Sciatic nerve (tissue), 2 donors: ENCODE measurements at regions not wholly inside any gene's neighbourhood (a gene's known extent, or its start where the extent isn't known, plus 50 kb on each side); places are given as distances from the start of the nearest gene placed in this dataset.

Experiments used
- ATAC-seq: fragments of 200-7000 bp; cut with Tn5 transposase; one replicate; pipeline ENCODE4 v1.9.1; 2020; ENCODE audit warnings: mild to moderate bottlenecking, moderate library complexity
- DNase-seq: peaks from one replicate; pipeline ENCODE4 v3.0.0-alpha.2; 2020; ENCODE audit warnings: low spot score
- intact Hi-C: fragments of 100-400 bp; cut with DNase I; formaldehyde crosslinking; loops from one replicate; pipeline ENCODE4 v1.14.2; 2022
- donor health status: DM: no; HTN: no; CAD: no.
- donor health status: DM: no; HTN: no; CAD: no.

DNA sequence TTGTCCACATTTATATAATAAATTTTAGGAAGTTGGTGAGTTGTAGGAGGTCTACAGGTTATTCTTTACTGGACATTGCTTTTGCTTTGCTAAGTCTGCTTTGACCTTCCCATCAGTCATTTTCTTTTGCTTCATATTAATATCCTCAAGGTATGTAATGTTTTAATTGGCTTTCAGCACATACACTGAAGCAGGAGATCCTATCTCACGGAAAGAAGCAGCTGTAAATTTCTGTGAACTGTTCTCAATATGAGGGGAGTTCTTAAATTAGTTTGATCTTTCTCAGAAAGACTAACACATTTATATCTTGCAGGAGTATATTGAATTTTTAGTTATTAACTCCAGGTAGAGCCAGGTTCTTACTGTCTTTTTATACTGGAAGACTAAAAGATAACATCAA is 856.5 kb downstream of the GATA3 start:
- DNase-seq (no peak), ATAC-seq (no peak)
- intact Hi-C loops: no loop called here

DNA sequence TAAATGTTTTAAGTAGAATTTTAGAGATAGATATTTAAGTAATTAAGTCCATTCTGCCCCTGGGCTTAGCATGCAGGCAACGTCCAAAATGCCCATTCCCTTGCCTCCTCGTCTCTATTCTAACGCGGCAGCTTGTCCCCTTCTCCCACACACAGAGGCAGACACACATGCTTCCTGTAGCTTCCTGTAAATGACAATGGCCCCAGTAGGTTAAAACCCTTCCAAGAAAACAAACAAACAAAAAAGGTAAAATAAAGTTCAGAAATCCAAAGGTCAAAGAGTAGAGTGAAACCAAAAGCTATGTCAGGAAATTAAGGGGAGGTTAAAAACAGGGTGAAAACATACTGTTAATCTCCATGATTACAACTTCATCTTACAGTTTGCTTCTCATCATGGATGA is 857.6 kb downstream of the GATA3 start:
- DNase-seq (no peak), ATAC-seq (no peak)
- intact Hi-C loops: no loop called here

DNA sequence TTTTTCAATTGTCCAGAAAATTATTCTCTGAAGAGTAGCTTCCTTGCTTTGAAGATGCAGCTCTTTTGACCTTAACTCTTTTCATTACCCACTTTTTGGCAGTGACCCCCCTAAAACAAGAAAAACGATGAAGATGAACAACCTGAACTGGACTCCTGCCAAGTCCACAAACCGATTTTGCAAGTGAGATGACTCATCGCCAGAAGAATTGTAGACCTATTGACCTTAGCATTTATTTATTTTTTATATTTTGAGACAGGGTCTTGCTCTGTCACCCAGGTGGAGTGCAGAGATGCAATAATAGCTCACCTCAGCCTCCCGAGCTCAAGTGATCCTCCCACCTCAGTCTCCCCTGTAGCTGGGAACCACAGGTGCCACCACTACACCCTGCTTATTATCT is 859.2 kb downstream of the GATA3 start:
- ATAC-seq: no peak
- no peak for DNase-seq
- intact Hi-C loops: no loop called here

DNA sequence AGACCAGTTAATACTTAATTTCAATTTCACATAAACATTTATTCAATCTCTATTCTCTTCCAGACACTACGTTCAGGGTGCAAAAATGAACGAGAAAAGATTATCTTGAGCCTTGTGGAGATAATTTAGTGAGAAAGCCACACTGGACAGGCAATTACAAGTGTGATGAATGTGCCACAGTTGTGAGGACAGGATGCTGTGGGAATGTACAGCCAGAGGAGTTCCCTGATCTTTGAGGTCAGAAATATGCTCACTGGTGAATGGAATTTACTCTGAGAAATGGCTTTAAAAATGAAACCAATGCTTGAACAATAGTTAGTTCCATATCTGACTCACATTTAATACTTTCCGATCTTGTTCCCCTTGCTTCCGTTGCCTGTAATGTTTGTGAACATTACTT is 864.8 kb downstream of the GATA3 start:
- intact Hi-C loops: no loop called here
- no peak for DNase-seq
- ATAC-seq: no peak

DNA sequence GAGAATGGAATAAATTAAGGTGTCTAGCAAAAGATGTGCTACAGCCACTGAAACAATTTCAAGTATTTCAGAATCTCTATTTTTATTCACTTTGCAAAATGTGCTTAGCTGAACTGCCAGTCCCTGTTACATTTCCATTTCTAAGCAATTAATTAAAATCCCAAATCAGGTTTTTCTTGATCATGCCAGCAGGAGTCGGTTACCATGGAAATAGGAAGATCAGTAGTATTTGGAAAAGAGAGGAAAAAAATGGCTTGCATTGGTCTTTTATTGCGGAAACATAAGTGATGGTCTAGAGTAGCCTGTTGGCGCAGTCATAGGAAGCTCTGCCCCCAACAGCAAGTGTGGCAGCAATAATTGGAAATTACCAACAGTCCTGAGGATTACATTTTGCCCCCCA is 867.1 kb downstream of the GATA3 start:
- intact Hi-C loops: no loop called here
- no peak for ATAC-seq
- DNase-seq: no peak

DNA sequence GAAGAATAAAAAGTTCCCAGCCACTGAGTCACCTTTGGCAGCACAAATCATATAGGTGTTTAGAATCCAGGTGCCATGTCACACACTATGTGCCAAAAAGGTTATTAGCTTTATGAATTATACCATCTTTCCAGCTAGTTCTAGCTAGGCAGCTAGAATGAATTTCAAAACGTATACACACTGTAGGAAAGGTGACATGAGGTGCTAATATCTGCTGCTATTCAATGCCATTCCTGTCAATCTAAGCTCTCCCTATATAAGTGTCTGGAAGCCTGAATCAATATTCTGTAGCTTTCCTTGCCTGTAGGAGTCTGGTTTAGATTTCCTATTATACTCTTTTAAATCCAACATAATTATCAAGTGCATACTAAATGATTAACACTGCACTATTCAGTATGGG is 868.6 kb downstream of the GATA3 start:
- DNase-seq (no peak), ATAC-seq (no peak)
- intact Hi-C loops: no loop called here

DNA sequence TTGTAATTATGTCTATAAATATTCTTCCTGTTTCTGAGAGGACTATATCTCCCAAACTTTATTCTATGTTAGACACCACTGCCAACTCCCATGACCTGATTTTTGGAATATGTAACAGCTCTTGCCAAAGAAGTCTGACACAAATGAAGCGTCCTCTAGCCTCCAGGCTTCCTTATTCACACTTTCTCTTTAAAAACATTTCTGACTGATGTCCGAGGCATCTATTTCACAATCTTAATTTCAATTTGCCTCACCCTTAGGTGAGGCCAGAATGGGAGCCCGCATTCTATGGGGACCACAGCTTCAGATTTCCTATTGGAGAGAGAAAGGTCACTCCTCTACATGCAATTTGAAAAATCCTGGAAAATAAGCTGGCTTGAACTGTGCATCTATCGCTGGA is 873.2 kb downstream of the GATA3 start:
- DNase-seq: no peak
- intact Hi-C loops: no loop called here
- ATAC-seq: no peak

DNA sequence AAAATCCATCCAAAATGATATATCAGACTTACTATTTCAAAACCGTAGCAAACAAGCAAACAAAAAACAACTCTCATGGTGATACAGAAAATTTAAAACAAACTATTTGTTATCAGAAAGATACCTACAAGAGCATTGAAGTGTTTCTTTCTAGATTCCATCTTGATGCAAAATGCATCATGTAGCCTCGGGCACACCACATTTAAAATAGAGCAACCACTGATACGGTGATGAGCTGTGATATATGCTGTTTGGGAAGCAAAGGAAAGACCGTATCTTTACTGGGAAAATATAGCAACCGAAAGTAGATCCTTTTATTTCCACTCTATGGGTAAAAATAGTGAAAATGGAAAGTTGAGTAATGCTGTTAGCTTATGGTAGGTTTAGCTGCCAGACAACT is 892.0 kb downstream of the GATA3 start:
- DNase-seq (no peak), ATAC-seq (no peak)
- intact Hi-C loops: no loop called here

DNA sequence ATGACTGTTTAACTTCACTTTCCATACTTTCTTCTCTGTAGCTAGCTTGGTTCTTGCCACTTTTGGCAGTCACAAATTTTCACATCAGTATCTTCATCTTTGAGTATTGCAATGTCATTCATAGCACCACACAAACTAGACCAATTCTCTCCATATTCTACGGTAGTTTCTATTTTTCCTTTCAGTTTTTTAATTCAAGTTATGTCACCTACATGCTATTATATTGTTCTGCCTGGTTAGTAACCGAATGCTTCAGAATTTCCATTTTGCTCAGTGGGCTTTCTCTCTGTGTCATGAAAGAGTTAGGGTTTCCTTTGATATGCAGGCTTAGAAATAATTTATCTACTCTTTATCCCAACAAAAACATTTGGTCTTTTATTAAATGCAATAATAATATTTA is 896.5 kb downstream of the GATA3 start:
- intact Hi-C loops: no loop called here
- DNase-seq (no peak), ATAC-seq (no peak)

DNA sequence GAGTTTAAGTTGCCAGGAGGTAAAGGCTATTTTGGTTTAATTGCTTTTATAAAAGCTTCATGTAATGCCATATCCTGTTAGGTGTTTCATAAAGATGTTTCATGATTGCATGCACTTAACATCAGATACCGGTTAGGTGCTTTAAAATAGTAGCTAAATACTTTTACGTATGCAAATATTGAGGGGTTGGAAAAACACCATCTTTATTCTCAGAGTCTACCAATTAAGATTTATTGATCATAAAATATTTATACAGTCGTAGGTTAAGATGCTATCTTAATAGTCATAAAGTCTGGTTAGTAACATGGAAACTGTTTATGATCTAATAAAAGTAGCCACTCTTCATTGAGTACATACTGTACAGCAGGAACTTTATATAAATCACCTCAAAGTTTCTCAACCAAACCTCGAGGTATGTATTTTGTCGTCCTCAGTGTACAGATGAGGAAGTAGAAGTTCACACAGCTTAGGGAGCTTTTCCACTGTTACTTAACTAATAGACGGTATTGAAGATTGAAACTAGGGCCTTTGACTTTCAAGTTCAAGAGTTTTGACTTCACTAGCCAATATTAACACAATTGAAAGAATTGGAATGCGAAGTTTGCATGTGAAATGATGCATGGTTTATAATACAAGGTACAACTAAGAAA is 897.1 kb downstream of the GATA3 start:
- ATAC-seq (no peak), DNase-seq (no peak)
- intact Hi-C loops: no loop called here

DNA sequence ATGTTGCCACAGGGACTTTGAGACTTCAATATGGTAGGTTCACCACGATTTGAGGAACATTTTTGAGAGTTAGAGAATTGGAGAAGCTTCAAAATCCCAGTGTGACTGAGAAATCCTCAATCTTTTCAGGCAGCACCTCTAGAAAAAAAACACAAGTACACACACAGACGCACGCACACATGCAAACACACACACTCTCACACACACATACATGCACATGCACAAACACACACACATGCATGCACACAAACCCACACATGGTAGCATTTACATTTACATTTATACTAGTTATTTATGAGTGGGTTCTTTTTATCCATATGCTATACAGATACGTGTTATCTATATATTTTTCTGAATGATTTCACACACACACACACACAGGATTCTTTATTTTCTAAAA is 901.9 kb downstream of the GATA3 start:
- ATAC-seq (no peak), DNase-seq (no peak)
- intact Hi-C loops: no loop called here

DNA sequence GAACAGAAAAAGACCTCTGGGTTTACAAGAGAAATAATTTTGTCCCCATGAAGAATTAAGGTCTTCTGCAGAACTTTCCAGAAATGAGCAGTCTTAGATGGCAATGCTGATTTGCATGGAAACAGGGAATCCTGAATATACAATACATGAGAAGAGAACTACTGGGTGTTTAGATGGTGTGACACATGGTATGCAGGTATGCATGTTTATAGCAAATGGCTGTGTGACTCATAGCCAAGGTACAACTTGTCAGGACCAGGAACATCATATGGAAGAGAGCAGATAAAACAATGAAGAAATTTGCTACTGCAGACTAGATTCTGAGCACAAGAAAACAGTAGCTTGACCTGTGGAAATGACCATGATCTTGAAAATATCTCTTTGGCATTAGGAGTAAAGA is 907.8 kb downstream of the GATA3 start:
- no peak for DNase-seq
- intact Hi-C loops: no loop called here

DNA sequence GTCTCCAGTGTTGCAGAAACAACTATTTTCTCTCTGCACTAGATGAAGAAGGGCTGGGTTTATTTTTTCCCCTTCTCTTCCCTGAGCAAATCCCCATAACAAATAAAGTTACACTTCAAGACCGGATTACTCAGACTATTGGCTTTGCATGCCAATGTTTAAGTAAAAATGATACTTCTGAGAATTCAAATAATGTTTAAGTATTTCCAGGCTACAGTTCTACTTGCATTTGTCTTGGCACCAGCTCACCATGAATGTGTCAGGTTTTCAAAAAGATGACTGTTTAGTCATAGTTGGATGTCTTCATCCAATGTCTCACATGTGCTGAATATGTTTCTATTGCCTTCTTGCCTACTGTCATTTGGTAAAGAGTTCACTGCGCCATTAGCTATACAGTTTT is 912.6 kb downstream of the GATA3 start:
- ATAC-seq (no peak), DNase-seq (no peak)
- intact Hi-C loops: no loop called here

More for the DNA sequence above, 907.8 kb downstream of the GATA3 start:
- no peak for ATAC-seq

DNA sequence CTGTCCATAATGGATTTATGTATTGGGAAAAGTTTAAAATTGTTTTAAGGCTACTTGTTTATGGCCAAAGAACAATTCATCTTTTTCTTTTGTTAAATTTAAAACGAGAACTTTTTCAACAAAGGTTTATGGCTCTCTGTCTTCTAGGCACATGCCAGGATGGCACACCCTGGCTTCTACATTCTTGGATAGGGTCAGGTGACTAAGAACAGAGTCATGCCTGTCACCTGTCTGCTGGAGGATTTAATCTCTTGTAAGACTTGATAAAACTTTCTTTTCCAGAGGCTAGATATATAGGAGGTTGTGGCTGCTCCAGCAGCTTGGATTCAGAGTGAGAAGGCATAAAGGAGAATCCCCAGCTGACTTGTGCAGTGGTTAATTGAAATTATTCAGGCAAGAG is 915.4 kb downstream of the GATA3 start:
- intact Hi-C loops: no loop called here
- ATAC-seq (no peak), DNase-seq (no peak)

DNA sequence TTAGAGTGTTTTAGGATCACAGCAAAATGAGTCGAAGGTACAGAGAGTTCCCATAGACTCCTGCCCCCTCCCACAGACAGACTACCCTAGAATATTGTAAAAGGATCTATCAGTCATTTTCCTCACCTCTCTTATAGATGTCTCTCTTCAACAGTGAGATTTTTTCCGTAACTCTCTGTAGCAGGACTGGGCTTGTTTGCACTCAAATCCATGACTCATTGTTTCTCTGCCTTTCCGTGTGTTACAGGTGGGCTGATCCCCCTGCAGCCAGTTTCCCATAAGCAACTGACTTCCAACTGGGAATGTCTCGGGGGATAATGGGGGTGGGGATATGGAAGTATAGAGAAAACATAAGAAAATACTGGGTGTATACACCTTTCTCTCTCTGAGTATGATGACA is 921.0 kb downstream of the GATA3 start:
- no peak for DNase-seq
- intact Hi-C loops: no loop called here
- no peak for ATAC-seq

DNA sequence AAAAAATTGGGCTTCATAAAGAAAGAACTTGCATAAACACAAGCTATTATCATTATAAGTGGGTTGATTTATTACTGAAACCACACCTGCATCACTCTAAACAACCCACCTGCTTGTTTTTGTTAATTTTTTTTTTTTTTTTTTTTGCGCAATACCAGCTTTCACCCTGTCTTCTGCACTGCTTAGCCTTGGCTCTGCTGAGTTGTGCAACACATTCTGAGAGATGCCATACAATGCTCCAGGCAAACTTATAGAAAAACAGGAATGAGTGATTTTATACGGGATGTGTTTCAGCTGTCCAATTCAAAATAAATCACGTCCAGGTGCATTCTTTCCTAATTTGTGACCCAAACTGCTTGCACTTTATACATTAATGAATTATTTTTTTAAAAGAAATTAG is 923.6 kb downstream of the GATA3 start:
- intact Hi-C loops: no loop called here
- no peak for DNase-seq
- no peak for ATAC-seq

DNA sequence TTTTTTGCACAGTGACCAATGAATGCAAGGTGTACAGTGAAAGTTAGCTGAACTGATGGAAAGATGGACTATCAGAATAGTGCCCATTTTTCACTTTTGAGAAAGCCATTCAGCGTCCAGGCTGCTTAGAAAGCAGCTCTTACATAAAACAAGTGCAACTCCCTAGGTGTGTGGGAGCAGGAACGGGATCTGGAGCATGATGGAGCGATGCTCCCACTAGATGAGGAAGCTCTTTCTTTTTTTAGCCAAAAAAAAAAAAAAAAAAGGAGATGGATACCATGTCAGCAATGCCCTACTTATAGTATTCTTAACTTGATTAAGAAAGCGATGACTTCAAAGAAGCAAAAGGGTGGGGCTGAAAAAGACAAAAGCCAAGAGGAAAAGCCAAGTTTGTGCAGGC is 925.5 kb downstream of the GATA3 start:
- intact Hi-C loops: no loop called here
- DNase-seq: no peak
- ATAC-seq: no peak

DNA sequence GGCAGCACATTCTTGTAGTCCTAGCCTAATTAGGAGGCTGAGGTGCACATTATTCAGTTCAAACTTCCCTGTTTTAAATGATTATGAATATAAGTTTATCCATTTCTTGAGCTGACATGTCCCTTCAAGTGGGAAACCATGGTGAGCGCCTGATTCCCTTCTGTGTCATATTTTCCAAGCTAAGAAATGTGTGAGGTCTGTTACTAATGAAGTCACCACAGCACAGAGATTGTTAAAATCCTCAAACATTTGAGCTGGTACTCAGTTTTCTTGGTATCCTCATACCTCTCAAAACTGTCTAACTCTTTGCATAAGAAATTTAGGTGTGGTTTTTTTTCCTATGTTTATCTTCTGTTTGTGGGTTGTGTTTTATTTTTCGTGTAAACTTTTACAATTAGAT is 926.8 kb downstream of the GATA3 start:
- ATAC-seq (no peak), DNase-seq (no peak)
- intact Hi-C loops: no loop called here

DNA sequence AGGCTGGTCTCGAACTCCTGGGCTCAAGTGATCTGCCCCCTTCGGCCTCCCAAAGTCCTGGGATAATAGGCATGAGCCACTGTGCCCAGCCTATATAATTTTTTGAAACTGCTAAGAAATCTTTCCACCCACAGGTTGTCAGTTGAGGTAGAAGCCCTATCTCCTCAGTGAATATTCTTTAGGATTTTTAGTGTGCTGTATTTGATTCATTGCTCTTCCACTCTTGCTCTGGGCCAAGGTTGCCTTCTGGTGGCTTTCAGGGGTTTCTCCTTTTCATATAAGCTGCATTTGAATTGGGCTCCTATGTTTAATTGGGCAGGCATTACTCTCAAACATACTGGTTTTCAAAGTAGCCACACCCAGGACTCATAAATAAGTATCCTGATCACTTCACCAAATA is 931.2 kb downstream of the GATA3 start:
- intact Hi-C loops: no loop called here
- ATAC-seq (no peak), DNase-seq (no peak)

DNA sequence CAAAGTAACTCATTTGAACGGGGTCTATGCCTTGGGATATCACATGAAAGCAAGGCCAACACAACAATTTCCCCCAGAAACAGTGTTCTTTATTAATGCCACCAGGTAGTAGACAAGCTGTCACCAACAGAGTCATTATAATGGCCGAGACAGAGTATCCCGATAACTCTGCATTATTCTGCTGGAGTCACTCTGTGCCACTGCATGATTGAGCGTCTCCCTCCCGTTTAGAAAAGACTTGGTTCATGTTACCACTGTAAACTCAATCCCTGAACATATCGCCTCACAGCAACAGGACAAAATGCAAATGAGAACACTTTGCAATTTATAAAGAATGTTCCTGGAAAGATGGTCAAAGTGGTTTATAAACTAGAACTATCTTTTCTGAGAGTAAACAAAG is 932.5 kb downstream of the GATA3 start:
- ATAC-seq (no peak), DNase-seq (no peak)
- intact Hi-C loops: no loop called here

DNA sequence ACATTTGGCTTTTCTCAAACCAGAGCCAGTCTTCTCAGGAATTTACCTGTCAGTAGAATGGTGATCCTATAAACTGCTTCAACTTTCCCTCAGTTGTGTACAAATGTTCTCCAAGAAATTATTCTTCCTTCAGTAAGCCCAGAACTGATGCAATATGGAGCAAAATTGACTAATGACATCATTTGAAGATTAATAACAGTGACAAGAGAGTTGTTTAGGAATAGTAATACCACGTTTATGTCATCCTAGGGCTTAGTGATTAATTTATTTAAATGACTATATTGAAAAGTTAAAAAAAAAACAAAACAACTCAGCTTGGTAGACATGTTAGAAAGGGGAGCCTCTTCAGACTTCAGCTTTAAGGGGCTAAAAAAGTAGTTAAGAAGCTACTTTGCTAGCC is 933.2 kb downstream of the GATA3 start:
- intact Hi-C loops: no loop called here
- ATAC-seq: no peak
- DNase-seq: no peak
